ENCODE measurements at regions not wholly inside any gene's neighbourhood (a gene's known extent, or its start where the extent isn't known, plus 50 kb on each side); places are given as distances from the start of the nearest gene placed in this dataset.

- TF ChIP-seq CTCF (IDR thresholded peaks at IDR 0.05 in 8 of 11, conservative IDR thresholded peaks at IDR 0.05 in 3 of 11) (no peak), POLR2A (IDR thresholded peaks at IDR 0.05) (no peak)
Measured at GRCh38 chr3:117903226-117903625, 1131.4 kb downstream of the IGSF11 start.

Data from spleen (tissue), 7 donors.